KMS-11 (cell line): ENCODE measurements at regions not wholly inside any gene's neighbourhood (a gene's known extent, or its start where the extent isn't known, plus 50 kb on each side); places are given as distances from the start of the nearest gene placed in this dataset.

Experiments used
- H2AFZ ChIP-seq: fragments of 200-600 bp; sonication (generic); 2 replicates; pipeline ENCODE4 v1.6.1; 2016; ENCODE audit warnings: antibody characterized with exemption, mixed run types, low read depth
- H3K27ac ChIP-seq: fragments of 200-600 bp; sonication (generic); 2 replicates; pipeline ENCODE4 v1.6.1; 2016; ENCODE audit warnings: mild to moderate bottlenecking, mixed run types
- H3K27me3 ChIP-seq: fragments of 200-600 bp; sonication (generic); 2 replicates; pipeline ENCODE4 v1.6.1; 2017; ENCODE audit warnings: mild to moderate bottlenecking, low read depth, mixed run types, moderate library complexity; ENCODE audit not compliant: insufficient read depth
- H3K36me3 ChIP-seq: fragments of 200-600 bp; sonication (generic); 2 replicates; pipeline ENCODE4 v1.6.1; 2017; ENCODE audit warnings: mild to moderate bottlenecking, mixed run types; ENCODE audit not compliant: insufficient read depth
- H3K4me1 ChIP-seq: fragments of 200-600 bp; sonication (generic); 2 replicates; pipeline ENCODE4 v1.6.1; 2016; ENCODE audit warnings: mild to moderate bottlenecking, low read depth, mixed run types; ENCODE audit not compliant: poor library complexity, severe bottlenecking
- H3K4me2 ChIP-seq: fragments of 200-600 bp; sonication (generic); 2 replicates; pipeline ENCODE4 v1.7.0; 2016; ENCODE audit warnings: mild to moderate bottlenecking, mixed run types
- H3K4me3 ChIP-seq: fragments of 200-600 bp; sonication (generic); IDR thresholded peaks from 2 replicates; pipeline ENCODE4 v1.6.1; 2017; ENCODE audit warnings: low read depth, low read length, mixed read lengths; ENCODE audit not compliant: insufficient read depth
- H3K79me2 ChIP-seq: fragments of 200-600 bp; sonication (generic); 2 replicates; pipeline ENCODE4 v1.6.1; 2016; ENCODE audit warnings: low read depth, mixed run types; ENCODE audit not compliant: insufficient read depth
- H3K9ac ChIP-seq: fragments of 200-600 bp; sonication (generic); 2 replicates; pipeline ENCODE4 v1.6.1; 2016; ENCODE audit warnings: mild to moderate bottlenecking, mixed run types
- H4K20me1 ChIP-seq: fragments of 200-600 bp; sonication (generic); 2 replicates; pipeline ENCODE4 v1.6.1; 2016; ENCODE audit warnings: mild to moderate bottlenecking, mixed run types; ENCODE audit not compliant: insufficient read depth
- TF ChIP-seq, protein P1 (sequence below): fragments of 200-600 bp; sonication (generic); conservative IDR thresholded peaks from 2 replicates; pipeline ENCODE4 v1.6.1; 2017; ENCODE audit warnings: low read depth, mild to moderate bottlenecking, antibody characterized with exemption, low read length, moderate library complexity, mixed read lengths

- Histone ChIP-seq H3K36me3 (no peaks in the 10 kb centered on the region), H3K27me3 (no peaks in the 10 kb centered on the region), H3K9ac (no peak overlapping the region), H2AFZ (no peak overlapping the region), H3K4me2 (no peak overlapping the region), H3K4me3 (no peak overlapping the region), H3K4me1 (no peaks in the 10 kb centered on the region), H4K20me1 (no peaks in the 10 kb centered on the region), H3K27ac (no peak overlapping the region), H3K79me2 (no peaks in the 10 kb centered on the region)
- TF ChIP-seq, protein P1, sequence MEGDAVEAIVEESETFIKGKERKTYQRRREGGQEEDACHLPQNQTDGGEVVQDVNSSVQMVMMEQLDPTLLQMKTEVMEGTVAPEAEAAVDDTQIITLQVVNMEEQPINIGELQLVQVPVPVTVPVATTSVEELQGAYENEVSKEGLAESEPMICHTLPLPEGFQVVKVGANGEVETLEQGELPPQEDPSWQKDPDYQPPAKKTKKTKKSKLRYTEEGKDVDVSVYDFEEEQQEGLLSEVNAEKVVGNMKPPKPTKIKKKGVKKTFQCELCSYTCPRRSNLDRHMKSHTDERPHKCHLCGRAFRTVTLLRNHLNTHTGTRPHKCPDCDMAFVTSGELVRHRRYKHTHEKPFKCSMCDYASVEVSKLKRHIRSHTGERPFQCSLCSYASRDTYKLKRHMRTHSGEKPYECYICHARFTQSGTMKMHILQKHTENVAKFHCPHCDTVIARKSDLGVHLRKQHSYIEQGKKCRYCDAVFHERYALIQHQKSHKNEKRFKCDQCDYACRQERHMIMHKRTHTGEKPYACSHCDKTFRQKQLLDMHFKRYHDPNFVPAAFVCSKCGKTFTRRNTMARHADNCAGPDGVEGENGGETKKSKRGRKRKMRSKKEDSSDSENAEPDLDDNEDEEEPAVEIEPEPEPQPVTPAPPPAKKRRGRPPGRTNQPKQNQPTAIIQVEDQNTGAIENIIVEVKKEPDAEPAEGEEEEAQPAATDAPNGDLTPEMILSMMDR, result no peak
Observed at GRCh38 chr9:81460693-81461092, 228.7 kb downstream of the TLE1 start.

DNA sequence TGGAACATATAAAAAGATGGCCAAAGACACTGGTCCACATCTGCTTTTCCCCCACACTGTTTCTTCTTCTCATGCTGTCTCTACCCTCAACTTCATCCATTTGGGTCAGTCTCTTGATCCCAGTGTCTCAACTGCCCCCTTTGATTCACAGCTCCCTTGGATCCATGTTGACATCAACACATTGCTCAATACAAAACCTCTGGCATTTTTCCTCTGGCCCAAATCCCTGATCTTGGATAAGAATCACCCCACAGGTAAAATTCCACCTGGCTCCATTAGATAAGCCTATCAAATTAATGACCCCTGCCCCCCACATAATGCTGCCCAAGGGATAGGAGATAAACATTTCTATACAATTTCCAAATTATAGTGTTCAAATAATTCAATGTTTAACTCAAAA, 229.8 kb downstream of the TLE1 start:
- Histone ChIP-seq H4K20me1 (no peaks in the 10 kb centered on the region), H2AFZ (no peak overlapping the region), H3K27me3 (no peaks in the 10 kb centered on the region), H3K79me2 (no peaks in the 10 kb centered on the region), H3K36me3 (no peaks in the 10 kb centered on the region), H3K27ac (no peak overlapping the region), H3K4me3 (no peak overlapping the region), H3K4me1 (no peaks in the 10 kb centered on the region), H3K4me2 (no peak overlapping the region), H3K9ac (no peak overlapping the region)
- TF ChIP-seq, protein P1, result no peak

GRCh38 chr9:81456431-81457006, 232.8 kb downstream of the TLE1 start:
- H3K4me2 ChIP-seq, result no peak overlapping the region
- H3K27ac ChIP-seq, result no peak overlapping the region
- H3K9ac ChIP-seq, result no peak overlapping the region
- no peaks in the 10 kb centered on the region for H3K79me2 ChIP-seq
- H3K4me1 ChIP-seq, result no peaks in the 10 kb centered on the region
- no peaks in the 10 kb centered on the region for H3K27me3 ChIP-seq
- no peak overlapping the region for H2AFZ ChIP-seq
- no peaks in the 10 kb centered on the region for H3K36me3 ChIP-seq
- H4K20me1 ChIP-seq, result no peaks in the 10 kb centered on the region
- H3K4me3 ChIP-seq, result no peak overlapping the region
- TF ChIP-seq, protein P1, result no peak

GRCh38 chr9:81455462-81456219, 233.7 kb downstream of the TLE1 start:
- Histone ChIP-seq H2AFZ (no peak overlapping the region), H3K27me3 (no peaks in the 10 kb centered on the region), H3K4me2 (no peak overlapping the region), H3K4me1 (no peaks in the 10 kb centered on the region), H3K79me2 (no peaks in the 10 kb centered on the region), H3K4me3 (no peak overlapping the region), H3K36me3 (no peaks in the 10 kb centered on the region), H3K27ac (no peak overlapping the region), H3K9ac (no peak overlapping the region), H4K20me1 (no peaks in the 10 kb centered on the region)
- TF ChIP-seq, protein P1, result no peak
